Cardiac muscle cell (in vitro differentiated cells and primary cell): ENCODE measurements at regions not wholly inside any gene's neighbourhood (a gene's known extent, or its start where the extent isn't known, plus 50 kb on each side); places are given as distances from the start of the nearest gene placed in this dataset.

Source experiments
- DNase-seq, 2 donors: peaks; one replicate each; pipeline versions ENCODE4 v3.0.0 to v3.0.0-alpha.2; 2010 to 2017; ENCODE audit warnings: low read depth in 1 of 2, low spot score in 1 of 2
- H3K27ac ChIP-seq: fragments of 200-600 bp; sonication (generic); 2 replicates; pipeline ENCODE4 v1.5.1; 2016
- H3K27me3 ChIP-seq: fragments of 200-600 bp; sonication (generic); 2 replicates; pipeline ENCODE4 v1.6.0; 2016; ENCODE audit warnings: control low read depth
- H3K36me3 ChIP-seq: fragments of 200-600 bp; sonication (generic); 2 replicates; pipeline ENCODE4 v1.5.1; 2016; ENCODE audit warnings: control low read depth
- H3K4me1 ChIP-seq: fragments of 200-600 bp; sonication (generic); 2 replicates; pipeline ENCODE4 v1.8.1; 2017; ENCODE audit warnings: low read depth, mild to moderate bottlenecking, mixed run types
- H3K4me3 ChIP-seq: fragments of 200-600 bp; sonication (generic); 2 replicates; pipeline ENCODE4 v1.5.1; 2016; ENCODE audit warnings: mild to moderate bottlenecking
- H3K9me3 ChIP-seq: fragments of 200-600 bp; sonication (generic); 2 replicates; pipeline ENCODE4 v1.5.1; 2017; ENCODE audit warnings: low read depth, mild to moderate bottlenecking, control low read depth
- CTCF ChIP-seq: IDR thresholded peaks from 2 replicates; pipeline ENCODE4 v1.5.1; 2012; ENCODE audit warnings: low read depth, mild to moderate bottlenecking, low read length

- Histone ChIP-seq H3K27ac (no peak overlapping the region), H3K4me1 (peaks cover 7% of the 10 kb centered on the region), H3K27me3 (no peaks in the 10 kb centered on the region), H3K9me3 (no peaks in the 10 kb centered on the region), H3K36me3 (no peaks in the 10 kb centered on the region), H3K4me3 (no peak overlapping the region)
- no peak for DNase-seq
- no peak for TF ChIP-seq CTCF
Observed at GRCh38 chr11:127632546-127632945, 632.0 kb upstream of the KIRREL3 start.

- TF ChIP-seq CTCF = no peak
- DNase-seq = peak; percentile 3 to 31
- Histone ChIP-seq H3K36me3 (no peaks in the 10 kb centered on the region), H3K4me3 (no peak overlapping the region), H3K27me3 (no peaks in the 10 kb centered on the region), H3K4me1 (peaks cover 7% of the 10 kb centered on the region), H3K9me3 (no peaks in the 10 kb centered on the region), H3K27ac (no peak overlapping the region)
Observed at GRCh38 chr11:127631974-127632373, 631.4 kb upstream of the KIRREL3 start.

- H3K27me3 ChIP-seq = no peaks in the 10 kb centered on the region
Observed at GRCh38 chr11:127629200-127629599, 628.6 kb upstream of the KIRREL3 start.

GRCh38 chr11:127628458-127628785 is 627.9 kb upstream of the KIRREL3 start:
- H3K9me3 ChIP-seq = no peaks in the 10 kb centered on the region
- no peak overlapping the region for H3K27ac ChIP-seq
- no peaks in the 10 kb centered on the region for H3K27me3 ChIP-seq
- no peak for DNase-seq
- H3K4me3 ChIP-seq = no peak overlapping the region
- no peaks in the 10 kb centered on the region for H3K36me3 ChIP-seq
- peaks cover 7% of the 10 kb centered on the region for H3K4me1 ChIP-seq
- TF ChIP-seq CTCF = no peak

More at GRCh38 chr11:127629200-127629599, 628.6 kb upstream of the KIRREL3 start:
- no peak overlapping the region for H3K27ac ChIP-seq
- no peaks in the 10 kb centered on the region for H3K36me3 ChIP-seq
- no peak for DNase-seq
- no peaks in the 10 kb centered on the region for H3K9me3 ChIP-seq
- H3K4me1 ChIP-seq = peaks cover 7% of the 10 kb centered on the region
- no peak for TF ChIP-seq CTCF
- H3K4me3 ChIP-seq = no peak overlapping the region

GRCh38 chr11:127627629-127628457 is 627.3 kb upstream of the KIRREL3 start:
- no peak for DNase-seq
- H3K36me3 ChIP-seq = no peaks in the 10 kb centered on the region
- no peak for TF ChIP-seq CTCF
- H3K9me3 ChIP-seq = no peaks in the 10 kb centered on the region
- H3K4me1 ChIP-seq = peaks cover 7% of the 10 kb centered on the region
- H3K27ac ChIP-seq = no peak overlapping the region
- no peaks in the 10 kb centered on the region for H3K27me3 ChIP-seq
- H3K4me3 ChIP-seq = no peak overlapping the region
